HCT116 (cell line): ENCODE measurements at regions not wholly inside any gene's neighbourhood (a gene's known extent, or its start where the extent isn't known, plus 50 kb on each side); places are given as distances from the start of the nearest gene placed in this dataset.
"Not testable (repeated sequence)": the region's sequence is repeated elsewhere in the genome, so short reads cannot be mapped to it uniquely, and the experiment has no call there.

ENCODE experiments used
- ATAC-seq: fragments of 200-7000 bp; cut with Tn5 transposase; 2 replicates; pipeline ENCODE4 v1.9.1; 2020; ENCODE audit warnings: mild to moderate bottlenecking, moderate library complexity
- BruUV-seq: library from RNA; stranded (reverse); fragments of 400-500 nt; replicated peaks from 2 replicates; lab custom pipeline; 2021; lab: Mats Ljungman, UMichigan
- CTCF ChIA-PET: fragments of 300-600 bp; sonication (Branson Sonifier 250); formaldehyde crosslinking; loops from one replicate; lab custom pipeline; 2021; ENCODE audit warnings: antibody characterized with exemption; lab: Charles Lee
- POLR2A ChIA-PET: fragments of 300-600, 350-600 bp; sonication (Branson Sonifier 250); formaldehyde crosslinking; loops from one replicate; lab custom pipeline; 2021; ENCODE audit warnings: antibody characterized with exemption; lab: Charles Lee
- RAD21 ChIA-PET, 2 experiments: fragments of 300-600 bp; sonication (Branson Sonifier 250); formaldehyde crosslinking; loops; one replicate each; lab custom pipeline; 2023; ENCODE audit warnings: low total read pairs in 2 of 2; ENCODE audit not compliant: uncharacterized antibody in 2 of 2, unreplicated experiment in 2 of 2, low non-redundant PET in 1 of 2; lab: Charles Lee
- DNase-seq: peaks from one replicate; pipeline ENCODE4 v3.0.0-alpha.2; 2010; ENCODE audit warnings: low read depth, low spot score
- H2AFZ ChIP-seq: fragments of 200-600 bp; shearing (Covaris generic), sonication (generic); 2 replicates; pipeline ENCODE4 v1.6.1; 2017; ENCODE audit warnings: low read depth, mixed run types, mixed read lengths, antibody characterized with exemption, low read length; ENCODE audit not compliant: poor library complexity, severe bottlenecking
- H3K27ac ChIP-seq: 2 replicates; pipeline ENCODE4 v1.5.1; 2012; ENCODE audit warnings: low read depth, low read length
- H3K27me3 ChIP-seq: fragments of 200-600 bp; sonication (generic); 2 replicates; pipeline ENCODE4 v1.6.1; 2016; ENCODE audit warnings: mixed run types, low read length, mixed read lengths; ENCODE audit not compliant: insufficient read depth
- H3K36me3 ChIP-seq, 2 experiments: fragments of 200-500 bp in 1 of 2; fragments of 200-600 bp in 1 of 2; sonication (Bioruptor generic) in 1 of 2; sonication (generic) in 1 of 2; 2 replicates each; pipeline versions ENCODE4 v1.5.1 to v1.6.1; 2014 to 2016; ENCODE audit warnings: low read length in 2 of 2, inconsistent platforms in 1 of 2, mixed read lengths in 1 of 2, mixed run types in 1 of 2; ENCODE audit not compliant: insufficient read depth in 2 of 2, control insufficient read depth in 1 of 2
- H3K4me1 ChIP-seq, 2 experiments: fragments of 200-600 bp in 1 of 2; sonication (generic) in 1 of 2; 2 replicates each; pipeline versions ENCODE4 v1.5.1 to v1.6.1; 2012 to 2017; ENCODE audit warnings: low read length in 2 of 2, inconsistent platforms in 1 of 2, mild to moderate bottlenecking in 1 of 2, mixed read lengths in 1 of 2, mixed run types in 1 of 2, moderate library complexity in 1 of 2; ENCODE audit not compliant: insufficient read depth in 2 of 2, control insufficient read depth in 1 of 2
- H3K4me2 ChIP-seq: fragments of 200-600 bp; sonication (generic); 2 replicates; pipeline ENCODE4 v1.6.1; 2017; ENCODE audit warnings: mixed run types, low read length, mixed read lengths
- H3K4me3 ChIP-seq, 2 experiments: fragments of 200-600 bp in 1 of 2; sonication (generic) in 1 of 2; replicated peaks in 1 of 2; 2 replicates each; pipeline ENCODE4 v1.5.1; 2011 to 2016; ENCODE audit warnings: low read length in 2 of 2, control low read depth in 1 of 2, low read depth in 1 of 2, mild to moderate bottlenecking in 1 of 2, mixed read lengths in 1 of 2, mixed run types in 1 of 2
- H3K79me2 ChIP-seq: fragments of 200-600 bp; sonication (generic); 2 replicates; pipeline ENCODE4 v1.6.1; 2017; ENCODE audit warnings: mild to moderate bottlenecking, mixed run types, low read length, moderate library complexity, mixed read lengths; ENCODE audit not compliant: insufficient read depth
- H3K9ac ChIP-seq: fragments of 200-600 bp; sonication (generic); 2 replicates; pipeline ENCODE4 v1.6.1; 2016; ENCODE audit warnings: low read length, mixed read lengths
- H3K9me2 ChIP-seq: fragments of 200-600 bp; sonication (generic), shearing (Covaris generic); 2 replicates; pipeline ENCODE4 v1.6.1; 2017; ENCODE audit warnings: mixed run types, mild to moderate bottlenecking, moderate library complexity; ENCODE audit not compliant: insufficient read depth
- H3K9me3 ChIP-seq, 2 experiments: fragments of 200-500 bp in 1 of 2; fragments of 200-600 bp in 1 of 2; sonication (Bioruptor generic) in 1 of 2; sonication (generic) in 1 of 2; 2 replicates each; pipeline ENCODE4 v1.6.1; 2014 to 2017; ENCODE audit warnings: low read length in 2 of 2, mixed read lengths in 2 of 2, inconsistent platforms in 1 of 2, low read depth in 1 of 2, mild to moderate bottlenecking in 1 of 2, mixed run types in 1 of 2, moderate library complexity in 1 of 2; ENCODE audit not compliant: control insufficient read depth in 1 of 2, insufficient read depth in 1 of 2
- H4K20me1 ChIP-seq: fragments of 200-600 bp; sonication (generic), shearing (Covaris generic); 2 replicates; pipeline ENCODE4 v1.6.1; 2017; ENCODE audit warnings: mixed run types, mild to moderate bottlenecking, moderate library complexity; ENCODE audit not compliant: insufficient read depth
- CBX3 ChIP-seq: IDR thresholded peaks from 2 replicates; pipeline ENCODE4 v1.6.1; 2012; ENCODE audit warnings: low read depth
- EGR1 ChIP-seq: IDR thresholded peaks from 2 replicates; pipeline ENCODE4 v1.6.1; 2012; ENCODE audit warnings: low read depth
- ELF1 ChIP-seq: IDR thresholded peaks from 2 replicates; pipeline ENCODE4 v1.6.1; 2012; ENCODE audit warnings: low read depth, borderline replicate concordance
- EZH2 ChIP-seq: fragments of 200-600 bp; sonication (generic); IDR thresholded peaks from 2 replicates; pipeline ENCODE4 v1.6.1; 2017; ENCODE audit warnings: antibody characterized with exemption, mixed run types
- EZH2phosphoT487 ChIP-seq: fragments of 200-600 bp; IDR thresholded peaks from 2 replicates; pipeline ENCODE4 v1.6.1; 2018; ENCODE audit warnings: antibody characterized with exemption, borderline replicate concordance
- FOSL1 ChIP-seq: IDR thresholded peaks from 2 replicates; pipeline ENCODE4 v1.6.1; 2012; ENCODE audit warnings: low read depth
- JUND ChIP-seq: IDR thresholded peaks from 2 replicates; pipeline ENCODE4 v1.6.1; 2012
- RAD21 ChIP-seq: IDR thresholded peaks from 2 replicates; pipeline ENCODE4 v1.6.1; 2012; ENCODE audit warnings: low read depth, mild to moderate bottlenecking
- TCF7L2 ChIP-seq: IDR thresholded peaks from 2 replicates; pipeline ENCODE4 v1.7.0; 2011; ENCODE audit warnings: borderline replicate concordance, inconsistent platforms; ENCODE audit not compliant: insufficient read depth, insufficient read length; ENCODE audit errors: extremely low read depth
- YY1 ChIP-seq: IDR thresholded peaks from 2 replicates; pipeline ENCODE4 v1.6.1; 2011; ENCODE audit warnings: low read length, low read depth, moderate library complexity, mild to moderate bottlenecking; ENCODE audit not compliant: insufficient replicate concordance; ENCODE audit errors: extremely low read depth
- ZNF274 ChIP-seq: fragments of 200-500 bp; sonication (Bioruptor generic); IDR thresholded peaks from 2 replicates; pipeline ENCODE4 v1.6.1; 2014; ENCODE audit warnings: mild to moderate bottlenecking, low read depth, low read length, inconsistent platforms
- intact Hi-C: fragments of 100-400 bp; cut with micrococcal nuclease; formaldehyde crosslinking; loops from 2 replicates; pipeline ENCODE4 v1.10.0; 2022
- TF ChIP-seq, protein P1 (sequence below): IDR thresholded peaks from 2 replicates; pipeline ENCODE4 v1.6.1; 2011; ENCODE audit warnings: mild to moderate bottlenecking, low read length, moderate library complexity; ENCODE audit not compliant: insufficient replicate concordance; ENCODE audit errors: extremely low read depth
- TF ChIP-seq, protein P2 (sequence below): IDR thresholded peaks from 2 replicates; pipeline ENCODE4 v1.6.1; 2012
- TF ChIP-seq, protein P3 (sequence below): IDR thresholded peaks from 2 replicates; pipeline ENCODE4 v1.6.1; 2012

DNA sequence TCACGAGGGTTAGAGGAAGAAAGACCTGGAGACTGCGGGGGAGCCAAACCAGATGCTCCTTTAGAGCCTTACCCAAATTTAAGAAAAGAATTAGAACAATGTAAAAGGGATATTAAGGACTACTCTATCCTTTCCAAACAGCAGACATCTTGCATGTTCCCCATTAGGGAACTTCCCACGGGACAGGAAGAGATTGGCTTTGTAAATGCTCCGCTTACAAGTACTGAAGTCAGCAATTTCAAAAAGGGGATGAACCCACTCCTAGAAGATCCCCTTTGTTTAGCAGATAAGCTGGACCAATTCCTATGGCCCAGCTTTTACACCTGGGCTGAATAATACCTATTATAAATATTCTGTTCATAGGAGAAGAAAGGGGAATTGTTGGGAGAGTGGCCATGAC, 74.2 kb downstream of the APOBEC1 start:
- POLR2A ChIA-PET = no interaction called here
- H3K79me2 ChIP-seq = no peaks in the 10 kb centered on the region
- no peak for ATAC-seq
- H3K9ac ChIP-seq = no peak overlapping the region
- DNase-seq = no peak
- H3K36me3 ChIP-seq = no peaks in the 10 kb centered on the region
- H2AFZ ChIP-seq = no peak overlapping the region
- H3K27me3 ChIP-seq = no peaks in the 10 kb centered on the region
- BruUV-seq = no TSS peak
- no peaks in the 10 kb centered on the region for H4K20me1 ChIP-seq
- H3K9me2 ChIP-seq = no peaks in the 10 kb centered on the region
- intact Hi-C loops = no loop called here
- no peak overlapping the region for H3K4me2 ChIP-seq
- CTCF ChIA-PET = no interaction called here
- H3K4me3 ChIP-seq = no peak overlapping the region
- H3K27ac ChIP-seq = no peak overlapping the region
- RAD21 ChIA-PET = no interaction called here
- TF ChIP-seq, protein P1, sequence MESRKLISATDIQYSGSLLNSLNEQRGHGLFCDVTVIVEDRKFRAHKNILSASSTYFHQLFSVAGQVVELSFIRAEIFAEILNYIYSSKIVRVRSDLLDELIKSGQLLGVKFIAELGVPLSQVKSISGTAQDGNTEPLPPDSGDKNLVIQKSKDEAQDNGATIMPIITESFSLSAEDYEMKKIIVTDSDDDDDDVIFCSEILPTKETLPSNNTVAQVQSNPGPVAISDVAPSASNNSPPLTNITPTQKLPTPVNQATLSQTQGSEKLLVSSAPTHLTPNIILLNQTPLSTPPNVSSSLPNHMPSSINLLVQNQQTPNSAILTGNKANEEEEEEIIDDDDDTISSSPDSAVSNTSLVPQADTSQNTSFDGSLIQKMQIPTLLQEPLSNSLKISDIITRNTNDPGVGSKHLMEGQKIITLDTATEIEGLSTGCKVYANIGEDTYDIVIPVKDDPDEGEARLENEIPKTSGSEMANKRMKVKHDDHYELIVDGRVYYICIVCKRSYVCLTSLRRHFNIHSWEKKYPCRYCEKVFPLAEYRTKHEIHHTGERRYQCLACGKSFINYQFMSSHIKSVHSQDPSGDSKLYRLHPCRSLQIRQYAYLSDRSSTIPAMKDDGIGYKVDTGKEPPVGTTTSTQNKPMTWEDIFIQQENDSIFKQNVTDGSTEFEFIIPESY = no peak
- TF ChIP-seq YY1 (no peak), EZH2phosphoT487 (no peak), CBX3 (no peak), JUND (no peak), RAD21 (no peak), EGR1 (no peak), EZH2 (no peak), FOSL1 (no peak), ZNF274 (no peak), ELF1 (no peak), TCF7L2 (no peak)
- TF ChIP-seq, protein P2, sequence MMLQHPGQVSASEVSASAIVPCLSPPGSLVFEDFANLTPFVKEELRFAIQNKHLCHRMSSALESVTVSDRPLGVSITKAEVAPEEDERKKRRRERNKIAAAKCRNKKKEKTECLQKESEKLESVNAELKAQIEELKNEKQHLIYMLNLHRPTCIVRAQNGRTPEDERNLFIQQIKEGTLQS = no peak
- TF ChIP-seq, protein P3, sequence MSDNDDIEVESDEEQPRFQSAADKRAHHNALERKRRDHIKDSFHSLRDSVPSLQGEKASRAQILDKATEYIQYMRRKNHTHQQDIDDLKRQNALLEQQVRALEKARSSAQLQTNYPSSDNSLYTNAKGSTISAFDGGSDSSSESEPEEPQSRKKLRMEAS = no peak
- H3K4me1 ChIP-seq = 0 out of 4 replicates have a peak, but pooled peaks cover 0 to 4% of the 10 kb centered on the region in 2 experiments
- H3K9me3 ChIP-seq = no peaks in the 10 kb centered on the region

DNA sequence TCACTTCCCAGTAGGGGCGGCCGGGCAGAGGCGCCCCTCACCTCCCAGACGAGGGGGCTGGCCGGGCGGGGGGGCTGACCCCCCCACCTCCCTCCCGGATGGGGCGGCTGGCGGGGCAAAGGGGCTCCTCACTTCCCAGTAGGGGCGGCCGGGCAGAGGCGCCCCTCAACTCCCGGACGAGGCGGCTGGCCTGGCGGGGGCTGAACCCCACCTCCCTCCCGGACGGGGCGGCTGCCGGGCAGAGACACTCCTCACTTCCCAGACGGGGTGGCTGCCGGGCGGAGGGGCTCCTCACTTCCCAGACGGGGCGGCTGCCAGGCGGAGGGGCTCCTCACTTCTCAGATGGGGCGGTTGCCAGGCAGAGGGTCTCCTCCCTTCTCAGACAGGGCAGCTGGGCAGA, 75.6 kb downstream of the APOBEC1 start:
- H3K9me2 ChIP-seq, RAD21 ChIA-PET, H3K27ac ChIP-seq, H3K4me2 ChIP-seq, H3K4me3 ChIP-seq, BruUV-seq, POLR2A ChIA-PET, H3K9me3 ChIP-seq, H3K79me2 ChIP-seq, intact Hi-C loops, H3K27me3 ChIP-seq, H3K9ac ChIP-seq, ATAC-seq, H4K20me1 ChIP-seq, CTCF ChIA-PET, H3K4me1 ChIP-seq, DNase-seq, H2AFZ ChIP-seq, H3K36me3 ChIP-seq: not testable (repeated sequence)
